Esophagus muscularis mucosa (tissue), 4 donors: ENCODE measurements at regions not wholly inside any gene's neighbourhood (a gene's known extent, or its start where the extent isn't known, plus 50 kb on each side); places are given as distances from the start of the nearest gene placed in this dataset.

Experiments used
- EP300 ChIP-seq: sonication (generic); formaldehyde crosslinking; IDR thresholded peaks from one replicate; pipeline ENCODE4 v1.6.1; 2017; ENCODE audit warnings: antibody characterized with exemption
- POLR2A ChIP-seq: fragments of 450-650 bp; IDR thresholded peaks from one replicate; pipeline ENCODE4 v1.6.1; 2017; ENCODE audit warnings: antibody characterized with exemption, moderate library complexity, mild to moderate bottlenecking, low read depth
- POLR2AphosphoS5 ChIP-seq, 2 donors: sonication (generic); formaldehyde crosslinking; IDR thresholded peaks; one replicate each; pipeline ENCODE4 v1.6.1; 2017; ENCODE audit warnings: antibody characterized with exemption in 2 of 2
- TF ChIP-seq, protein P1 (sequence below), 3 experiments: fragments of 200-600 bp in 2 of 3; fragments of 450-650 bp in 1 of 3; sonication (generic) in 2 of 3; IDR thresholded peaks; one replicate each; pipeline ENCODE4 v1.5.1; 2017 to 2019; ENCODE audit warnings: antibody characterized with exemption in 3 of 3, mild to moderate bottlenecking in 2 of 3, moderate library complexity in 1 of 3

- TF ChIP-seq, protein P1, sequence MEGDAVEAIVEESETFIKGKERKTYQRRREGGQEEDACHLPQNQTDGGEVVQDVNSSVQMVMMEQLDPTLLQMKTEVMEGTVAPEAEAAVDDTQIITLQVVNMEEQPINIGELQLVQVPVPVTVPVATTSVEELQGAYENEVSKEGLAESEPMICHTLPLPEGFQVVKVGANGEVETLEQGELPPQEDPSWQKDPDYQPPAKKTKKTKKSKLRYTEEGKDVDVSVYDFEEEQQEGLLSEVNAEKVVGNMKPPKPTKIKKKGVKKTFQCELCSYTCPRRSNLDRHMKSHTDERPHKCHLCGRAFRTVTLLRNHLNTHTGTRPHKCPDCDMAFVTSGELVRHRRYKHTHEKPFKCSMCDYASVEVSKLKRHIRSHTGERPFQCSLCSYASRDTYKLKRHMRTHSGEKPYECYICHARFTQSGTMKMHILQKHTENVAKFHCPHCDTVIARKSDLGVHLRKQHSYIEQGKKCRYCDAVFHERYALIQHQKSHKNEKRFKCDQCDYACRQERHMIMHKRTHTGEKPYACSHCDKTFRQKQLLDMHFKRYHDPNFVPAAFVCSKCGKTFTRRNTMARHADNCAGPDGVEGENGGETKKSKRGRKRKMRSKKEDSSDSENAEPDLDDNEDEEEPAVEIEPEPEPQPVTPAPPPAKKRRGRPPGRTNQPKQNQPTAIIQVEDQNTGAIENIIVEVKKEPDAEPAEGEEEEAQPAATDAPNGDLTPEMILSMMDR (IDR thresholded peaks at IDR 0.05): no peak
- TF ChIP-seq EP300: no peak
- TF ChIP-seq POLR2A: no peak
- TF ChIP-seq POLR2AphosphoS5 (IDR thresholded peaks at IDR 0.05): no peak
Measured at GRCh38 chr7:118300177-118300576, 75.7 kb downstream of the ANKRD7 start.
